ENCODE measurements at regions not wholly inside any gene's neighbourhood (a gene's known extent, or its start where the extent isn't known, plus 50 kb on each side); places are given as distances from the start of the nearest gene placed in this dataset.

DNA sequence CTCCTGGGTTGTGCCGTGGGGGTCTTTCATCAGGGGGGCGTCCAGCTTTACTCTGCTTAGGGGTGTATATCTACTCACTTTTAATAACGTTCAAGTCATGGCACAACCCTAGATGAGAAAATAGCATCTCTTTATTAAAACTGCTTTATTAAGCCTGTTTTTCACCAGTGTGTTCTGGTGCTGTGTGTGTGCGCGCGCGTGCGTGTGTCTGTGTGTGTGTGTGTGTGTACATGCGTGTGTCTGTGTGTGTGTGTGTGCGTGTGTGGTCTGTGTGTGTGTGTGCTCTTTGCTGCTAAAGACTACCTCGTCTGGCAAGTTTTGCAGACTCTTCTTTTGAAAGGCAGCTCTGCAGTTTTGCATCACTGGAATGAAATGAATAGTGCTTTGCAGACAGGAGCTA, 390.9 kb upstream of the MKI67 start:
- Histone ChIP-seq H3K4me1 (ENCODE audit: insufficient read depth) (no peaks in the 10 kb centered on the region), H3K4me3 (no peak overlapping the region), H3K27ac (no peak overlapping the region), H2AFZ (no peak overlapping the region), H3K9me3 (ENCODE audit: low read depth) (no peaks in the 10 kb centered on the region), H3K79me2 (no peaks in the 10 kb centered on the region), H3K9me2 (replicated peaks; ENCODE audit: insufficient read depth) (no peaks in the 10 kb centered on the region), H4K20me1 (ENCODE audit: insufficient read depth, poor library complexity, severe bottlenecking) (no peaks in the 10 kb centered on the region), H3K27me3 (peaks cover 2% of the 10 kb centered on the region), H3K4me2 (no peak overlapping the region), H3K36me3 (replicated peaks; ENCODE audit: insufficient read depth, low read depth) (no peaks in the 10 kb centered on the region)
- TF ChIP-seq EZH2 (IDR thresholded peaks at IDR 0.05; ENCODE audit: borderline replicate concordance), result no peak
- DNase-seq (ENCODE audit: low spot score), result no peak
- 87% methylated on average over 11 of the region's 11 CpGs for WGBS (ENCODE audit: low lambda C conversion rate, missing lambda C conversion rate)

GRCh38 chr10:128518000-128518399, 391.8 kb upstream of the MKI67 start:
- H3K4me1 ChIP-seq (ENCODE audit: insufficient read depth), result no peaks in the 10 kb centered on the region
- WGBS (ENCODE audit: low lambda C conversion rate, missing lambda C conversion rate), result 47% methylated on average over 11 of the region's 11 CpGs
- H3K9me2 ChIP-seq (replicated peaks; ENCODE audit: insufficient read depth), result no peaks in the 10 kb centered on the region
- no peak overlapping the region for H3K4me2 ChIP-seq
- H4K20me1 ChIP-seq (ENCODE audit: insufficient read depth, poor library complexity, severe bottlenecking), result no peaks in the 10 kb centered on the region
- H3K4me3 ChIP-seq, result no peak overlapping the region
- H3K27ac ChIP-seq, result no peak overlapping the region
- no peaks in the 10 kb centered on the region for H3K79me2 ChIP-seq
- TF ChIP-seq, protein P1, sequence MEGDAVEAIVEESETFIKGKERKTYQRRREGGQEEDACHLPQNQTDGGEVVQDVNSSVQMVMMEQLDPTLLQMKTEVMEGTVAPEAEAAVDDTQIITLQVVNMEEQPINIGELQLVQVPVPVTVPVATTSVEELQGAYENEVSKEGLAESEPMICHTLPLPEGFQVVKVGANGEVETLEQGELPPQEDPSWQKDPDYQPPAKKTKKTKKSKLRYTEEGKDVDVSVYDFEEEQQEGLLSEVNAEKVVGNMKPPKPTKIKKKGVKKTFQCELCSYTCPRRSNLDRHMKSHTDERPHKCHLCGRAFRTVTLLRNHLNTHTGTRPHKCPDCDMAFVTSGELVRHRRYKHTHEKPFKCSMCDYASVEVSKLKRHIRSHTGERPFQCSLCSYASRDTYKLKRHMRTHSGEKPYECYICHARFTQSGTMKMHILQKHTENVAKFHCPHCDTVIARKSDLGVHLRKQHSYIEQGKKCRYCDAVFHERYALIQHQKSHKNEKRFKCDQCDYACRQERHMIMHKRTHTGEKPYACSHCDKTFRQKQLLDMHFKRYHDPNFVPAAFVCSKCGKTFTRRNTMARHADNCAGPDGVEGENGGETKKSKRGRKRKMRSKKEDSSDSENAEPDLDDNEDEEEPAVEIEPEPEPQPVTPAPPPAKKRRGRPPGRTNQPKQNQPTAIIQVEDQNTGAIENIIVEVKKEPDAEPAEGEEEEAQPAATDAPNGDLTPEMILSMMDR (IDR thresholded peaks at IDR 0.05; ENCODE audit: poor library complexity), result no peak
- TF ChIP-seq EZH2phosphoT487 (IDR thresholded peaks at IDR 0.05; ENCODE audit: low read depth, severe bottlenecking, unreplicated experiment), result no peak
- no peak for TF ChIP-seq EZH2 (IDR thresholded peaks at IDR 0.05; ENCODE audit: borderline replicate concordance)
- no peak for DNase-seq (ENCODE audit: low spot score)
- peaks cover 2% of the 10 kb centered on the region for H3K27me3 ChIP-seq
- no peaks in the 10 kb centered on the region for H3K9me3 ChIP-seq (ENCODE audit: low read depth)
- H2AFZ ChIP-seq, result no peak overlapping the region
- H3K36me3 ChIP-seq (replicated peaks; ENCODE audit: insufficient read depth, low read depth), result no peaks in the 10 kb centered on the region

- Histone ChIP-seq H3K4me3 (no peak overlapping the region), H3K27ac (no peak overlapping the region), H3K9me3 (ENCODE audit: low read depth) (no peaks in the 10 kb centered on the region), H4K20me1 (ENCODE audit: insufficient read depth, poor library complexity, severe bottlenecking) (no peaks in the 10 kb centered on the region), H3K27me3 (peaks cover 2% of the 10 kb centered on the region), H3K4me1 (ENCODE audit: insufficient read depth) (no peaks in the 10 kb centered on the region), H3K9me2 (replicated peaks; ENCODE audit: insufficient read depth) (no peaks in the 10 kb centered on the region), H3K36me3 (replicated peaks; ENCODE audit: insufficient read depth, low read depth) (no peaks in the 10 kb centered on the region), H3K79me2 (no peaks in the 10 kb centered on the region), H2AFZ (no peak overlapping the region), H3K4me2 (no peak overlapping the region)
- WGBS (ENCODE audit: low lambda C conversion rate, missing lambda C conversion rate), result 74% methylated on average over 6 of the region's 6 CpGs
- no peak for TF ChIP-seq EZH2phosphoT487 (IDR thresholded peaks at IDR 0.05; ENCODE audit: low read depth, severe bottlenecking, unreplicated experiment)
- no peak for TF ChIP-seq EZH2 (IDR thresholded peaks at IDR 0.05; ENCODE audit: borderline replicate concordance)
- TF ChIP-seq, protein P1 (IDR thresholded peaks at IDR 0.05; ENCODE audit: poor library complexity), result no peak
- no peak for DNase-seq (ENCODE audit: low spot score)
Measured at GRCh38 chr10:128519581-128519980, 393.4 kb upstream of the MKI67 start.

DNA sequence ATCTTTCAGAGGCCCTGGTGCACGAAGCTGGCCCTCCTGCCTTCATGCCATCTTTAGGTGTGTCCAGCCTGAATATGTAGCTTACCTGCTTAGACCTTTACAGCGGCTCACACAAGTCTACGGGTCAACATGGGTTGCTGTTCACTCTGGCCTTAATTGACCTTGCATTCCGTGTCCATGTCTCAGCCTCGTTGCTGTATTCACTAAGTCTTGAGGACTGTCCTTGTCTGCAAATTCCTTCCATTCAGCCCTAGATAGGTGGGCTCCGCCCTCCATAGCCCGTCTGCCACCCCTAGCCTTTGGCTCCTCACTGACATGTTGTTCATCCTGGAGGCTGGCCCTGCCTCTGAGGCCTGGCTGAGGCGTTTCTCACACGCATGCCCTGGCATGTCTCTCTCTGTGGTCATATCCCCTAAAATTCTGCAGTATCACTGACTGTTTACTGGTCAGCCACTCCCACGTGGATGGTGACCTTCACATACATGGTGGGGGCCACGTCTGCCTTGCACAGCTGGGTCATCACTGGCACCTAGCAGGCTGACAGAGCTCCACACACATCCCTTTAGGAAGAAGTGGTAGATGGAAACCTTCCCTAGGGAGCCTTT, 394.1 kb upstream of the MKI67 start:
- Histone ChIP-seq H3K27ac (no peak overlapping the region), H3K4me2 (no peak overlapping the region), H4K20me1 (ENCODE audit: insufficient read depth, poor library complexity, severe bottlenecking) (no peaks in the 10 kb centered on the region), H3K27me3 (peaks cover 2% of the 10 kb centered on the region), H2AFZ (no peak overlapping the region), H3K36me3 (replicated peaks; ENCODE audit: insufficient read depth, low read depth) (no peaks in the 10 kb centered on the region), H3K4me3 (no peak overlapping the region), H3K79me2 (no peaks in the 10 kb centered on the region), H3K4me1 (ENCODE audit: insufficient read depth) (no peaks in the 10 kb centered on the region), H3K9me3 (ENCODE audit: low read depth) (no peaks in the 10 kb centered on the region), H3K9me2 (replicated peaks; ENCODE audit: insufficient read depth) (no peaks in the 10 kb centered on the region)
- 93% methylated on average over 11 of the region's 11 CpGs for WGBS (ENCODE audit: low lambda C conversion rate, missing lambda C conversion rate)
- TF ChIP-seq EZH2 (IDR thresholded peaks at IDR 0.05; ENCODE audit: borderline replicate concordance), result no peak
- TF ChIP-seq, protein P1 (IDR thresholded peaks at IDR 0.05; ENCODE audit: poor library complexity), result no peak
- no peak for TF ChIP-seq EZH2phosphoT487 (IDR thresholded peaks at IDR 0.05; ENCODE audit: low read depth, severe bottlenecking, unreplicated experiment)
- DNase-seq (ENCODE audit: low spot score), result no peak
